GM19351 (cell line): ENCODE measurements at regions not wholly inside any gene's neighbourhood (a gene's known extent, or its start where the extent isn't known, plus 50 kb on each side); places are given as distances from the start of the nearest gene placed in this dataset.

Experiments used
- ATAC-seq: cut with Tn5 transposase; IDR thresholded peaks from one replicate; pipeline ENCODE4 v1.9.1; 2021; ENCODE audit warnings: mild to moderate bottlenecking, moderate library complexity; ENCODE audit not compliant: unreplicated experiment

DNA sequence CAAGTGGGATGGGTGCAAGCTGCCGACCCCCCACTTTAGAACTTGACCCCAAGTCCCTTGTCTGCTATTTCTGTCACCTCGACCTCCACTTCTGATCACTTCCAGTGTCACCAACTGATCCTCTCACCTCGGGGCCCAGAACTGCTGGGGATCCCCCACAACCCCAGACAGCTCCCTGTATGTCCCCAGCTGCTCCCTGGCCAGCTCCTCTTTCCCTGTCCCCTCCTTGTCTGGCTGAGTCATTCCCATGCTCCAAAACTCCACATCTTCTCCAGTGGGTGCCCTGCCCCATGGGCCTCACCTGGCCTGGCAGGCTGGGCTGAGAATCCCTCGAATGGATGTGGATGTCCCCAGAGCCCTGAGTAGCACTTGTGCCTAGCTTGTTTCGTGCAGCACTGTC, 154.3 kb upstream of the PCBD1 start:
- no peak for ATAC-seq

GRCh38 chr10:71043858-71044257, 155.5 kb upstream of the PCBD1 start:
- ATAC-seq, result no peak

DNA sequence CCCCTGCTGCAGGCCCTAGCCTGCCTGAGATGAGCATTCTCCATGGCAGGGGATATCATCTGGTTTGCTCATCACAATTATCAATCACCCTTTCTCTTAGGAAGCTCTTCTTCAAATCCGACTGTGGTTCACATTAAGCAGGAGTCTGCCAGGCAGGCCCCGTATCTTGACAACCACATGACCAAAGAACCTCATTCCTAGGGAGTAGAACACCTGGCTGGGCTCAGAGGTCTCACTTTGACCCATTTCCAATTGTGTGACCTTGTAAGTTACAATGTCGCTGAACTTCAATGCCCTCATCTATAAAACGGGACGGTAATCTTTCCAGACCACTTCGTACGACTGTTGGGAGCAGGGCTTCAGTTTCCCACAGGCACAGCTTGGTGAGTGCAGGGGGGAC, 156.4 kb upstream of the PCBD1 start:
- ATAC-seq, result no peak

DNA sequence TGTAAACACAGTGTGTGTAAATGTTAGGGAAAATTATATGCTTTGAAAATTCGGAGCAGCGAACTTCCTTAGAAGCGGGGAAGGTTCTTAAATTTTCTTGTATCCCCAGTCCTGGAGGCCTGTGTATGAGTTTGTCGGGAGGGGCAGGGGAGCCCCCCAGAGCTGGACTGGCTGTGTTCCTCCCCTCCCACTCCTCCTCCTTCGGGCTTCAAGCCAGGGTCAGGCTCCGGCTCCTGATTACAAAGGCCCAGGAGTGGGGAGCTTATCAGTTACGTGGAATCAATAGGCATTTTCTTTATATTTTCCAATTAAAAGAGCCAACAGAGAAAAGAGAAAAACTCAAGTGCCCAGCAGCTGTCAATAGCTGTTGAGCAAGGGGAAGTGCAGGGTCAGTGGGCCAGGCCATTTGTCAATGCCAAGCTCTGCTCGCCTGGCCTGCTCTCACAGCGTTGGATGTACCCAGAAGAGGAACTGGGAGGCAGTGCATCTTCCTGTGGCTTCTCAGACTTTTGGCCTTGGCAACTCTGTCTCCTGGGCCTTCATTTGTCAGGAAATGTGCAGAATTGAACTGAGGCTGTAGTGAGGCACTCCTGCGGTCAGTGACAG, 156.9 kb upstream of the PCBD1 start:
- ATAC-seq, result no peak

GRCh38 chr10:71045936-71046335, 157.6 kb upstream of the PCBD1 start:
- ATAC-seq, result no peak

DNA sequence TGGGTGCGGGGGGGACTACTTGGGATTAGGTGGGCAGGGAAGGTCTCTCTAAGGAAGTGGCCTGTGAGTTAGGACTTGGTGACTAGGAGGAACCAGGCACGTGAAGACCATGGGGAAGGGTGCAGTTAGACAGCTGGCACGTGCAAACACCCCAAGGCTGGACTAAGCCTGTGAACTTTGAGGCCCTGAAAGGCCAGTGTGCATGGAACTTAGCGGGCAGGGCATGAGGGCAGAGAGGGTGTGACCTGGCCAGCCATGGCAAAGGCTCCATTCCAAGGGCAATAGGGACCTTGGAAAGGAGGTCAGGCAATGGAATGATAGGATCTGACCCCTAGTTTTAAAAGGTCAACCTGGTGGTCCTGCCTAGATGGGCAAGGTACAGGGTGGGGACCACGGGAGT, 158.4 kb upstream of the PCBD1 start:
- ATAC-seq, result no peak

GRCh38 chr10:71048971-71049615, 160.7 kb upstream of the PCBD1 start:
- no peak for ATAC-seq

DNA sequence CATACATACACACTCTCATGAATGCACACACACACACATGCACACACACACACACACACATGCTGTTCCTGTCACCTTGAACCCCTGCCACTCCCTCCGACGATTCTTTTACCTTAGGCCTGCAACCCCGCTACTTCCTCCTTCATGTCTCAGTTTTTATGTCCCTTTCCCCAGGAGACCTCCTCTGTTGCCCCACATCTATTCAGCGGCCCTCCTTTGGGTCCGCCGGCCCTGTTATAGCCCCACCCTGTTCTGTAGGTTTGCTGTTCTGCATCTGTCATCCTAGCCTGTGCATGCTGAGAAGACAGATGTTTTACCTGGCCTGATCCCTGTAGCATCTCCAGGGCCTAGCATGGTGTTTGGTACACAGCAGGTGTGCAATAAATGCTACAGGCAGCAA, 161.6 kb upstream of the PCBD1 start:
- ATAC-seq, result no peak

DNA sequence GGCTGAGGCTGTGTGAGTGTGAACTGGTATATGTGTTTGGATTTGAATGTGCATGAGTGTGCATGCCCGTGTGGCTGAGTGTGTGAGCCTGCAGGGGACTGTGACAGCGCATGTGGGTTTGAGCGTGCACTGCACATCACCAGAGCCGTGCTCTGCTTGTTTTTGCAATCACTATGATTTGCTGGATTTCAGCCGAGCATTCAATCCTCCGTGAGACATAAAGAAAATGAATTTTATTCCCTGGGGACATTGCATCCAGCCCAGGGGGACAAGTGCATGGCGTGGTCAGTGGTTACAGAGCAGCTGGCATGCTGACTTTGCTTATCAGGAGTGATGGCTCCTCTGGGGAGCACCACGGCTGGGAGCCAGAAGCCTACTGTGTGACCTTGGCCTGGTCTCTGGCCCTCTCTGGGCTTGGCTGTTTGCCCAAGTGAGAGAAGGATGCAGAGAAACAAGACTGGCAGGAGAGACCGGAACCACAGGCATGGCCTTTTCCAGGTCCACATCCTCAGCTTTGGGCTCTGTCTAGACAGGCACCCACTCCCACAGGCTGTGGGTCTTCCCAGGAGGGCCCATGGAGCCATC, 160.2 kb upstream of the UNC5B start:
- no peak for ATAC-seq

- ATAC-seq, result no peak
Measured at GRCh38 chr10:71052708-71053107, 159.7 kb upstream of the UNC5B start.

- ATAC-seq, result no peak
Measured at GRCh38 chr10:71053169-71053895, 159.0 kb upstream of the UNC5B start.

DNA sequence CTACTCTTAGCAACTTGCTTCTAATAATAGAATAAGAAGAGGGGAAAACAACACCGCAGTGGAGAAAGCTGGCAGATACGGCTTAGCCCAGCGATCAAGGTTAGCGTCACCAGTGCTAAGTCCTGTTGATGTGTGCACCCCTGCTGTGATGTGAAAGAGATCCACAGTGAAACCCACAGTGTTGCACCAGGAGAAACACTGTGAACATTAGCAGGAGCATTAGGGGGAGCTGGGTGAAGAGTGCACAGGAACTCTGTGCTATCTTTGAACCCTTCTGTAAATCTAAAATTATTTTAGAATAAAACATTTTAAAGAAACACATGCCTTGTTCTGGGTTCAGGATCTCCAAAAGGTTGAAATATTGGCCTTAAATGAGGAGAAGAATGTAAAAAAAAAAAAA, 154.1 kb upstream of the UNC5B start:
- ATAC-seq, result no peak

- ATAC-seq, result no peak
Measured at GRCh38 chr10:71059054-71059818, 153.1 kb upstream of the UNC5B start.

DNA sequence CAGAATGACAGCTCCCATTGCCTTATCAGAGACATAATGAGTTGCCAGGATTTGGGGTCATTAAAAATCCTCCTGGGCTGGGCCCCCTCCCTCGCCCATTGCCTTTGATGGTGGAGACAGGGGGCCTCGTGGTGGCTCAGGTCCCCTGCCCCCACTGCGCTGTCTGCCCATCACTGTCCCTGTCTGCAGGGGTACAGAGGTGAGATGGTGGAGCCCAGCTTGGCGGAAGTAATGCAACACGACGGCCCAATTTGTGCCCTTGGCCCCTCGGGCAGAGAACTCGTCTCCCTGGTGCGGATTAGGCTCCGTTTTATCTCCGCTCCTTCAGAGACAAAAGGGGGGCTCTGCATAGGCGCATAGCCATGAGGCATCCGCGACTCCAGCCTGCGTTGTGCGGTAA, 152.4 kb upstream of the UNC5B start:
- ATAC-seq, result no peak

GRCh38 chr10:71060476-71061426, 151.6 kb upstream of the UNC5B start:
- no peak for ATAC-seq

GRCh38 chr10:71061472-71061871, 150.9 kb upstream of the UNC5B start:
- ATAC-seq, result no peak

DNA sequence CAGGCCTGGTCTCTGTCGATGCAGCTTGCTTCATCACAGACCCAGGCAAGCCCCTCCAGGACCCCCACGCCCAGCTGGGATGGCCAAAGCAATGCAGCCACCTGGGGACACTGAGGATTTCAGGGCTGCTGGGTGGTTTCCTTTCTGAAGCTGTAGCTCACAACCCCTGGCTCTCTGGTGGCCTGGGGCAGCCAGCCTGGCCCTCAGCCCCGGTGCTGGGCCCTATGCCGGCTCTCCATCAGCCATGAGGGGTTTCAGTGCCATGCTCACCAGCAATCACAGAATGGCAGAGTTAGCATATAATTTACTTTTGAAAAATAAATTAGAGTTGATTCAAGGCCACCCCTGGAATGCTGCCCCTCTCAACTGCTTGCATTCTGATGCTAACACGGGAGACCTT, 150.2 kb upstream of the UNC5B start:
- ATAC-seq, result no peak

GRCh38 chr10:71063401-71063800, 149.0 kb upstream of the UNC5B start:
- ATAC-seq, result no peak

- no peak for ATAC-seq
Measured at GRCh38 chr10:71064413-71065118, 147.8 kb upstream of the UNC5B start.

DNA sequence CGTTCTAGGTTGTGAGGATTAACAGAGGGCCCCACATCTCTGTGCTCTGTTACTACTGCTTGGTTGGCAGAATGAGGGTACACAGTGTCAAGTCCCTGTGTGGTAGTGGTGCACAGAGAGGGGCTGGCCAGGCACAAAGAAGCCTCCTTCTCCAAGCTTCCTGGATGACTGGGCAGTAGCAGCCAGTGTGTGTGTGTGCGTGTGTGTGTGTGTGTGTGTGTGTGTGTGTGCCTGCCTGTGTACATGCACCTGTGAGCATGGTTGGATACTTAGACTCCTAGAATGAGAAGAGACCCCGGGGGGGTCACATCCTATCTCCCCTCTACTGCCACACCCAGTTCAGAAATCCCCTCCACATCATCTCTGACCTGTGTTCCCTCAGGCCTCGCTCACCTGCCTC, 146.7 kb upstream of the UNC5B start:
- ATAC-seq, result no peak
